C4-2B (cell line): ENCODE measurements at regions not wholly inside any gene's neighbourhood (a gene's known extent, or its start where the extent isn't known, plus 50 kb on each side); places are given as distances from the start of the nearest gene placed in this dataset.

ENCODE experiments used
- H3K27ac ChIP-seq: fragments of 450-650 bp; 2 replicates; pipeline ENCODE4 v1.5.1; 2017
- CTCF ChIP-seq: fragments of 450-650 bp; conservative IDR thresholded peaks from 2 replicates; pipeline ENCODE4 v1.5.1; 2017; ENCODE audit warnings: mild to moderate bottlenecking
- ZFX ChIP-seq: fragments of 450-650 bp; IDR thresholded peaks from 2 replicates; pipeline ENCODE4 v1.6.1; 2017

GRCh38 chr6:148271711-148272439 is 70.8 kb upstream of the SASH1 start:
- no peak overlapping the region for H3K27ac ChIP-seq
- TF ChIP-seq CTCF, result no peak
- TF ChIP-seq ZFX, result no peak

- no peak overlapping the region for H3K27ac ChIP-seq
- no peak for TF ChIP-seq CTCF
- TF ChIP-seq ZFX, result no peak
Measured at GRCh38 chr6:148272597-148272996, 70.0 kb upstream of the SASH1 start.

GRCh38 chr6:148273962-148274752 is 68.5 kb upstream of the SASH1 start:
- H3K27ac ChIP-seq, result no peak overlapping the region

GRCh38 chr6:148274809-148275208 is 67.8 kb upstream of the SASH1 start:
- no peak overlapping the region for H3K27ac ChIP-seq
- TF ChIP-seq CTCF (no peak), ZFX (no peak)

More at GRCh38 chr6:148273962-148274752, 68.5 kb upstream of the SASH1 start:
- TF ChIP-seq ZFX, result no peak

GRCh38 chr6:148285205-148285604 is 57.4 kb upstream of the SASH1 start:
- TF ChIP-seq CTCF, result no peak
- TF ChIP-seq ZFX, result no peak

GRCh38 chr6:148286563-148286962 is 56.1 kb upstream of the SASH1 start:
- TF ChIP-seq ZFX (no peak), CTCF (no peak)

More at GRCh38 chr6:148285205-148285604, 57.4 kb upstream of the SASH1 start:
- no peak overlapping the region for H3K27ac ChIP-seq

GRCh38 chr6:148287623-148288333 is 54.9 kb upstream of the SASH1 start:
- no peak overlapping the region for H3K27ac ChIP-seq
- no peak for TF ChIP-seq ZFX
- TF ChIP-seq CTCF, result no peak

More at GRCh38 chr6:148286563-148286962, 56.1 kb upstream of the SASH1 start:
- H3K27ac ChIP-seq, result no peak overlapping the region
